K562 (cell line): ENCODE measurements at regions not wholly inside any gene's neighbourhood (a gene's known extent, or its start where the extent isn't known, plus 50 kb on each side); places are given as distances from the start of the nearest gene placed in this dataset.

Experiments used
- ATAC-seq: fragments of 200-7000 bp; cut with Tn5 transposase; 3 replicates; pipeline ENCODE4 v1.9.1; 2020; ENCODE audit warnings: moderate library complexity
- BruUV-seq: library from RNA; stranded (reverse); fragments of 400-500 nt; replicated peaks from 2 replicates; lab custom pipeline; 2021; lab: Mats Ljungman, UMichigan
- CTCF ChIA-PET: fragments of 300-600 bp; formaldehyde crosslinking; extraction: SDS; loops from one replicate; lab custom pipeline; 2021; ENCODE audit warnings: low intra/inter-chr PET ratio; lab: Yijun Ruan, JAX
- POLR2A ChIA-PET: fragments of 300-600, 350-650 bp; sonication (Branson Sonifier 250); formaldehyde crosslinking; extraction: SDS; loops from one replicate; lab custom pipeline; 2021; ENCODE audit warnings: antibody characterized with exemption, inconsistent platforms; lab: Yijun Ruan, JAX
- DNase-seq, 4 experiments: peaks; one replicate each; pipeline versions ENCODE4 v3.0.0 to v3.0.0-alpha.2; 2011 to 2018; ENCODE audit warnings: low spot score in 3 of 4, mixed read lengths in 3 of 4; ENCODE audit errors: extremely low read depth in 1 of 4
- FAIRE-seq: peaks from 2 replicates; lab custom pipeline; 2011; peaks lifted over from hg19 to GRCh38; lab: Jason Lieb, UNC
- H2AFZ ChIP-seq: 2 replicates; pipeline ENCODE4 v1.6.0; 2011; ENCODE audit warnings: low read depth, low read length, control low read depth, inconsistent platforms
- H3K27ac ChIP-seq: fragments of 200-600 bp; 3 replicates; pipeline ENCODE4 v1.8.0; 2011; ENCODE audit warnings: low read depth, mild to moderate bottlenecking, control low read depth, inconsistent platforms, low read length, moderate library complexity, mixed read lengths; ENCODE audit errors: extremely low read depth
- H3K27me3 ChIP-seq, 2 experiments: fragments of 300-600 bp in 1 of 2; 2 replicates in 1 of 2; 3 replicates in 1 of 2; pipeline versions ENCODE4 v1.6.0 to v1.8.0; 2011; ENCODE audit warnings: inconsistent platforms in 2 of 2, low read length in 2 of 2, mild to moderate bottlenecking in 1 of 2, mixed read lengths in 1 of 2, moderate library complexity in 1 of 2; ENCODE audit not compliant: control insufficient read depth in 2 of 2, insufficient read depth in 2 of 2
- H3K36me3 ChIP-seq: fragments of 300-600 bp; 3 replicates; pipeline ENCODE4 v1.8.0; 2011; ENCODE audit warnings: mild to moderate bottlenecking, low read length, inconsistent platforms; ENCODE audit not compliant: control insufficient read depth, insufficient read depth
- H3K4me1 ChIP-seq, 2 experiments: fragments of 200-600 bp in 1 of 2; replicated peaks in 1 of 2; 2 replicates in 1 of 2; 3 replicates in 1 of 2; pipeline versions ENCODE4 v1.5.1 to v1.8.0; 2011; ENCODE audit warnings: inconsistent platforms in 2 of 2, low read length in 2 of 2, mild to moderate bottlenecking in 1 of 2, mixed read lengths in 1 of 2, moderate library complexity in 1 of 2; ENCODE audit not compliant: control insufficient read depth in 2 of 2, insufficient read depth in 2 of 2
- H3K4me2 ChIP-seq: 2 replicates; pipeline ENCODE4 v1.6.1; 2011; ENCODE audit warnings: low read length, control low read depth, inconsistent platforms, mixed read lengths; ENCODE audit not compliant: insufficient read depth
- H3K4me3 ChIP-seq: fragments of 200-600 bp; sonication (generic), shearing (Covaris generic); 2 replicates; pipeline ENCODE4 v1.5.1; 2016; ENCODE audit warnings: control low read depth, inconsistent platforms
- H3K79me2 ChIP-seq: fragments of 200-600 bp; 3 replicates; pipeline ENCODE4 v1.8.0; 2011; ENCODE audit warnings: low read length, inconsistent platforms; ENCODE audit not compliant: control insufficient read depth, insufficient read depth
- H3K9ac ChIP-seq, 2 experiments: 2 replicates each; pipeline versions ENCODE4 v1.6.0 to v1.6.1; 2011; ENCODE audit warnings: low read depth in 2 of 2, low read length in 2 of 2, control low read depth in 1 of 2, inconsistent platforms in 1 of 2, mild to moderate bottlenecking in 1 of 2, mixed read lengths in 1 of 2; ENCODE audit not compliant: insufficient read depth in 1 of 2
- H3K9me1 ChIP-seq: one replicate; pipeline ENCODE4 v1.6.0; 2011; ENCODE audit warnings: inconsistent platforms, mild to moderate bottlenecking, low read length, moderate library complexity; ENCODE audit not compliant: control insufficient read depth, insufficient read depth
- H3K9me3 ChIP-seq: replicated peaks from 2 replicates; pipeline ENCODE4 v1.5.1; 2011; ENCODE audit warnings: low read depth, low read length, inconsistent platforms; ENCODE audit not compliant: control insufficient read depth, insufficient read depth
- H4K20me1 ChIP-seq: replicated peaks from 2 replicates; pipeline ENCODE4 v1.6.1; 2011; ENCODE audit warnings: low read length, inconsistent platforms, mixed read lengths; ENCODE audit not compliant: control insufficient read depth, insufficient read depth
- ARID3A ChIP-seq: IDR thresholded peaks from 2 replicates; pipeline ENCODE4 v1.6.1; 2012; ENCODE audit warnings: low read depth, low read length, improper control_type of control experiment, borderline replicate concordance
- GTF2F1 ChIP-seq: IDR thresholded peaks from 2 replicates; pipeline ENCODE4 v1.6.1; 2011; ENCODE audit warnings: low read depth, low read length, improper control_type of control experiment
- HDAC2 ChIP-seq: fragments of 450-650 bp; IDR thresholded peaks from 2 replicates; pipeline ENCODE4 v1.6.1; 2016; ENCODE audit warnings: mild to moderate bottlenecking
- ILK ChIP-seq: fragments of 450-650 bp; IDR thresholded peaks from 2 replicates; pipeline ENCODE4 v1.6.1; 2016; ENCODE audit warnings: missing genetic modification characterization, low read depth, mild to moderate bottlenecking, missing compliant biosample characterization, moderate library complexity, borderline replicate concordance
- MCM5 ChIP-seq: fragments of 450-650 bp; IDR thresholded peaks from 2 replicates; pipeline ENCODE4 v1.6.1; 2016; ENCODE audit warnings: low read depth
- MLLT1 ChIP-seq, 2 experiments: fragments of 450-650 bp; IDR thresholded peaks; 2 replicates each; pipeline ENCODE4 v1.6.1; 2016
- POLR2H ChIP-seq: IDR thresholded peaks from 2 replicates; pipeline ENCODE4 v1.6.1; 2016; ENCODE audit warnings: missing genetic modification characterization, low read depth, mild to moderate bottlenecking, control low read depth, missing compliant biosample characterization, moderate library complexity
- ZNF584 ChIP-seq: fragments of 200-800 bp; sonication (Bioruptor generic); IDR thresholded peaks from 2 replicates; pipeline ENCODE4 v1.6.1; 2016; ENCODE audit warnings: low read depth, mild to moderate bottlenecking, missing genetic modification characterization, missing compliant biosample characterization
- ZZZ3 ChIP-seq: fragments of 450-650 bp; IDR thresholded peaks from 2 replicates; pipeline ENCODE4 v1.6.1; 2016; ENCODE audit warnings: antibody characterized with exemption, mild to moderate bottlenecking, moderate library complexity
- in situ Hi-C: fragments of 300-500 bp; cut with MboI; formaldehyde crosslinking; loops from 4 replicates; pipeline ENCODE4 v1.15.0; 2018; ENCODE audit warnings: inconsistent platforms, mixed read lengths
- intact Hi-C: fragments of 100-400 bp; cut with micrococcal nuclease; formaldehyde crosslinking; loops from 2 replicates; pipeline ENCODE4 v1.14.2; 2022

GRCh38 chr3:68006646-68007045 lies 352.2 kb upstream of the SUCLG2 start:
- Histone ChIP-seq H3K27ac (no peak overlapping the region), H3K9ac (no peak overlapping the region), H3K4me1 (no peaks in the 10 kb centered on the region), H3K9me3 (no peaks in the 10 kb centered on the region), H2AFZ (no peak overlapping the region), H3K4me2 (no peak overlapping the region), H3K4me3 (no peak overlapping the region), H3K79me2 (no peaks in the 10 kb centered on the region), H3K36me3 (no peaks in the 10 kb centered on the region), H3K27me3 (no peaks in the 10 kb centered on the region), H4K20me1 (no peaks in the 10 kb centered on the region), H3K9me1 (no peaks in the 10 kb centered on the region)
- no peak for ATAC-seq
- DNase-seq, result no peak
- intact Hi-C loops, result no loop called here
- in situ Hi-C loops, result no loop called here
- BruUV-seq, result no TSS peak
- TF ChIP-seq ARID3A (no peak), ILK (tag) (no peak), HDAC2 (no peak), ZZZ3 (no peak), MLLT1 (IDR thresholded peaks at IDR 0.05) (no peak), GTF2F1 (no peak), ZNF584 (CRISPR knock-in tag) (no peak), POLR2H (tag) (no peak), MCM5 (no peak)
- ChIA-PET CTCF (no interaction called here), POLR2A (no interaction called here)
- no peak for FAIRE-seq
